Ascending aorta (tissue), 2 donors: ENCODE measurements at regions not wholly inside any gene's neighbourhood (a gene's known extent, or its start where the extent isn't known, plus 50 kb on each side); places are given as distances from the start of the nearest gene placed in this dataset.

Source experiments
- DNase-seq, 2 donors: peaks; one replicate each; pipeline ENCODE4 v3.0.0-alpha.2; 2019; ENCODE audit warnings: low spot score in 2 of 2
- H3K27ac ChIP-seq, 2 donors: fragments of 200-600 bp; sonication (generic); one replicate each; pipeline ENCODE4 v1.5.1; 2016 to 2017; ENCODE audit warnings: mild to moderate bottlenecking in 1 of 2
- H3K27me3 ChIP-seq: fragments of 200-600 bp; sonication (generic); one replicate; pipeline ENCODE4 v1.5.1; 2017
- H3K36me3 ChIP-seq, 2 donors: fragments of 200-600 bp; sonication (generic); one replicate each; pipeline ENCODE4 v1.5.1; 2016
- H3K4me1 ChIP-seq, 2 donors: fragments of 200-600 bp; sonication (generic); one replicate each; pipeline ENCODE4 v1.5.1; 2016 to 2017; ENCODE audit warnings: mild to moderate bottlenecking in 1 of 2
- H3K4me3 ChIP-seq, 2 donors: fragments of 200-600 bp; sonication (generic); one replicate each; pipeline ENCODE4 v1.5.1; 2016 to 2017; ENCODE audit warnings: mild to moderate bottlenecking in 1 of 2
- H3K9me3 ChIP-seq, 2 donors: fragments of 200-600 bp; sonication (generic); one replicate each; pipeline ENCODE4 v1.5.1; 2016
- intact Hi-C: fragments of 100-400 bp; cut with DNase I; formaldehyde crosslinking; loops from one replicate; pipeline ENCODE4 v1.15.1; 2023
- TF ChIP-seq, protein P1 (sequence below), 3 experiments: fragments of 200-600 bp in 2 of 3; fragments of 450-650 bp in 1 of 3; sonication (generic) in 2 of 3; IDR thresholded peaks; one replicate each; pipeline ENCODE4 v1.5.1; 2016 to 2019; ENCODE audit warnings: antibody characterized with exemption in 3 of 3, mild to moderate bottlenecking in 1 of 3, moderate library complexity in 1 of 3

DNA sequence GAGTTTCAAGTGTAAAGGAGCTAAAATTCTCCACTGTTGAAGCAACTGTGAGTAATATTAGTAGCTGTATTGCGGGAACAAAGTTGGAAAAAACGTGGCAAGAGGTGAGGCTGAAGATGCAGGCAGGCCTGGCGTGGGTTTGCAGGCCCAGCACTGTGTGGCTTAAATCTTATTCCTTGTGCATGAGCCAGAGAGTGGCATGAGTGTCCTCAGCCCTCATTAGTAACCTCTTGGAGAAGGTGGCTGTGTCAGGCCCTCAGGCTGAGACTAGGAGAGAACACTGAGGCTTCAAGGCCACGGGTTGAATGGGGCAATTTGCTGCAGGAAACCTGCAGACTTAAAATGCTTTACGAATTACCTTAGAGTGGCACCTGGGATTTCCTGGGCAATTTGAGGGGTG lies 372.7 kb upstream of the CITED2 start:
- Histone ChIP-seq H3K27ac (no peak overlapping the region), H3K4me1 (peaks cover 0 to 10% of the 10 kb centered on the region in 2 donors), H3K27me3 (no peaks in the 10 kb centered on the region), H3K4me3 (no peak overlapping the region), H3K9me3 (no peaks in the 10 kb centered on the region), H3K36me3 (no peaks in the 10 kb centered on the region)
- no peak for DNase-seq
- intact Hi-C loops = no loop called here
- TF ChIP-seq, protein P1, sequence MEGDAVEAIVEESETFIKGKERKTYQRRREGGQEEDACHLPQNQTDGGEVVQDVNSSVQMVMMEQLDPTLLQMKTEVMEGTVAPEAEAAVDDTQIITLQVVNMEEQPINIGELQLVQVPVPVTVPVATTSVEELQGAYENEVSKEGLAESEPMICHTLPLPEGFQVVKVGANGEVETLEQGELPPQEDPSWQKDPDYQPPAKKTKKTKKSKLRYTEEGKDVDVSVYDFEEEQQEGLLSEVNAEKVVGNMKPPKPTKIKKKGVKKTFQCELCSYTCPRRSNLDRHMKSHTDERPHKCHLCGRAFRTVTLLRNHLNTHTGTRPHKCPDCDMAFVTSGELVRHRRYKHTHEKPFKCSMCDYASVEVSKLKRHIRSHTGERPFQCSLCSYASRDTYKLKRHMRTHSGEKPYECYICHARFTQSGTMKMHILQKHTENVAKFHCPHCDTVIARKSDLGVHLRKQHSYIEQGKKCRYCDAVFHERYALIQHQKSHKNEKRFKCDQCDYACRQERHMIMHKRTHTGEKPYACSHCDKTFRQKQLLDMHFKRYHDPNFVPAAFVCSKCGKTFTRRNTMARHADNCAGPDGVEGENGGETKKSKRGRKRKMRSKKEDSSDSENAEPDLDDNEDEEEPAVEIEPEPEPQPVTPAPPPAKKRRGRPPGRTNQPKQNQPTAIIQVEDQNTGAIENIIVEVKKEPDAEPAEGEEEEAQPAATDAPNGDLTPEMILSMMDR (IDR thresholded peaks at IDR 0.05) = no peak

- H3K36me3 ChIP-seq = no peaks in the 10 kb centered on the region
- TF ChIP-seq, protein P1 (IDR thresholded peaks at IDR 0.05) = no peak
- H3K4me1 ChIP-seq = peaks cover 0 to 10% of the 10 kb centered on the region in 2 donors
- no peak overlapping the region for H3K4me3 ChIP-seq
- intact Hi-C loops = loop anchor here (5.0 kb wide), 1 partner anchor 368 kb away; no protein-coding TSS in a partner anchor
- no peak for DNase-seq
- H3K9me3 ChIP-seq = no peaks in the 10 kb centered on the region
- H3K27ac ChIP-seq = no peak overlapping the region
- H3K27me3 ChIP-seq = no peaks in the 10 kb centered on the region
Measured at GRCh38 chr6:139744891-139745290, 370.4 kb upstream of the CITED2 start.

DNA sequence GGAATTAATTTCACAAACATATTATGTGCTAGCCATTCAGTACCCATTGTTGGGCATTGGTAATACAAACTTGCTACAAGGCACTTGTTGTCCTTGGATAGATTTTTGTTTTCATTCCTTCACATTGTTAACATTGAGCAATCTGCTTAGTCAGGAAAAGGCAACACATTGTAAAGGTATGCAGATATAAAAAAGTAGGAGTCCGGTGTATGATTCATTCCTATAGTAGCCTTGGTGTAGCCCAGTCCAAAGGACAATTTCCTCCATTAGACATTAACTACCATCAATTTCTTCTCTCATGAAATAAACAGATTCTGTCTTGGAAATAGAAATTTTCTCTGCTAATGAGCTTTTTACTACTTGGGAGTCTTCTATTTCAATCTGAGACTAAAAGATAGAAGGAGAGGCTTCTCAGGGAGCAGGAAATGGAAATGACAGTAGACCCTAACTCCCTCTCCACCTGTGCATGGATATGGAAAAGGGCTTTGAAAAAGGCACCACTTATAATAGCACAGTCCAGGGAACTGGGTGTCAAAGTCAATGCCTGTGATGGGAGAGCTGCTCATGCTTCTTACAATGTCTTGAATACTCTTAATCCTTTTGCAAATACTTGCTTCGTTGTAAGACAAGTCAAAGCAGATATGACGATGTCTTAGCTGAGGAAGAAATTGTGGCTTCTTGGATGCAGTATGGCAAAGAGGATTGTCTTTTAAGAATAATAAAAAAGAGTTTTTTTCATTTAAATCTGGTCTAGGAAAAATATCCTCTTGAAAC lies 369.4 kb upstream of the CITED2 start:
- DNase-seq = no peak
- TF ChIP-seq, protein P1 (IDR thresholded peaks at IDR 0.05) = no peak
- Histone ChIP-seq H3K9me3 (no peaks in the 10 kb centered on the region), H3K4me1 (peaks cover 0 to 10% of the 10 kb centered on the region in 2 donors), H3K36me3 (no peaks in the 10 kb centered on the region), H3K27me3 (no peaks in the 10 kb centered on the region), H3K4me3 (no peak overlapping the region), H3K27ac (peak overlapping the region in 1 of 2 donors; percentile 7)
- intact Hi-C loops = loop anchor here (5.0 kb wide), 1 partner anchor 367 kb away; no protein-coding TSS in a partner anchor

GRCh38 chr6:139742671-139743070 lies 368.2 kb upstream of the CITED2 start:
- intact Hi-C loops = loop anchor here (5.0 kb wide), 1 partner anchor 365 kb away; no protein-coding TSS in a partner anchor
- Histone ChIP-seq H3K27ac (no peak overlapping the region), H3K4me1 (peaks cover 0 to 10% of the 10 kb centered on the region in 2 donors), H3K36me3 (no peaks in the 10 kb centered on the region), H3K9me3 (no peaks in the 10 kb centered on the region), H3K4me3 (no peak overlapping the region), H3K27me3 (no peaks in the 10 kb centered on the region)
- TF ChIP-seq, protein P1 (IDR thresholded peaks at IDR 0.05) = no peak
- DNase-seq = no peak

GRCh38 chr6:139738801-139739455 lies 364.5 kb upstream of the CITED2 start:
- H3K27ac ChIP-seq = no peak overlapping the region
- intact Hi-C loops = no loop called here
- H3K36me3 ChIP-seq = no peaks in the 10 kb centered on the region
- no peak overlapping the region for H3K4me3 ChIP-seq
- TF ChIP-seq, protein P1 (IDR thresholded peaks at IDR 0.05) = no peak
- no peaks in the 10 kb centered on the region for H3K9me3 ChIP-seq
- H3K27me3 ChIP-seq = no peaks in the 10 kb centered on the region
- DNase-seq = no peak
- H3K4me1 ChIP-seq = peaks cover 0 to 8% of the 10 kb centered on the region in 2 donors
